ENCODE measurements at regions not wholly inside any gene's neighbourhood (a gene's known extent, or its start where the extent isn't known, plus 50 kb on each side); places are given as distances from the start of the nearest gene placed in this dataset.

GRCh38 chr2:177335917-177336450, 56.6 kb upstream of the AGPS start:
- H3K9me3 ChIP-seq (ENCODE audit: low read length): no peaks in the 10 kb centered on the region
- no peaks in the 10 kb centered on the region for H4K20me1 ChIP-seq (ENCODE audit: insufficient read depth, low read length)
- no peaks in the 10 kb centered on the region for H3F3A ChIP-seq (ENCODE audit: insufficient read depth, low read length)
- H3K9ac ChIP-seq (ENCODE audit: low read length): no peak overlapping the region
- H3K27me3 ChIP-seq (ENCODE audit: insufficient read depth, low read length): no peaks in the 10 kb centered on the region
- no peaks in the 10 kb centered on the region for H3K9me2 ChIP-seq (ENCODE audit: low read depth, low read length)
- no peak overlapping the region for H2AFZ ChIP-seq (ENCODE audit: low read length)
- TF ChIP-seq CTCF (IDR thresholded peaks at IDR 0.05; ENCODE audit: low read length): no peak
- no peak for TF ChIP-seq EZH2 (IDR thresholded peaks at IDR 0.05; ENCODE audit: borderline replicate concordance, low read length)
- no peak overlapping the region for H3K4me2 ChIP-seq (ENCODE audit: low read length)
- H3K79me2 ChIP-seq (ENCODE audit: insufficient read depth, low read length): no peaks in the 10 kb centered on the region
- H3K4me1 ChIP-seq (ENCODE audit: insufficient read depth, low read length, severe bottlenecking): peaks cover 9% of the 10 kb centered on the region
- no peak overlapping the region for H3K4me3 ChIP-seq (ENCODE audit: low read depth, low read length, poor library complexity, severe bottlenecking)
- H3K36me3 ChIP-seq (ENCODE audit: insufficient read depth, low read length): no peaks in the 10 kb centered on the region
- H3K27ac ChIP-seq (ENCODE audit: low read depth, low read length, poor library complexity, severe bottlenecking): no peak overlapping the region

GRCh38 chr2:177338177-177338721, 54.3 kb upstream of the AGPS start:
- no peak overlapping the region for H2AFZ ChIP-seq (ENCODE audit: low read length)
- no peaks in the 10 kb centered on the region for H3F3A ChIP-seq (ENCODE audit: insufficient read depth, low read length)
- no peaks in the 10 kb centered on the region for H3K9me3 ChIP-seq (ENCODE audit: low read length)
- no peaks in the 10 kb centered on the region for H3K4me1 ChIP-seq (ENCODE audit: insufficient read depth, low read length, severe bottlenecking)
- no peaks in the 10 kb centered on the region for H3K27me3 ChIP-seq (ENCODE audit: insufficient read depth, low read length)
- no peaks in the 10 kb centered on the region; the same call in 1 of the 2 replicates for H3K79me2 ChIP-seq (ENCODE audit: insufficient read depth, low read length)
- H3K36me3 ChIP-seq (ENCODE audit: insufficient read depth, low read length): no peaks in the 10 kb centered on the region
- H3K27ac ChIP-seq (ENCODE audit: low read depth, low read length, poor library complexity, severe bottlenecking): no peak overlapping the region
- H3K9me2 ChIP-seq (ENCODE audit: low read depth, low read length): no peaks in the 10 kb centered on the region
- H3K9ac ChIP-seq (ENCODE audit: low read length): no peak overlapping the region
- no peak overlapping the region for H3K4me2 ChIP-seq (ENCODE audit: low read length)
- H3K4me3 ChIP-seq (ENCODE audit: low read depth, low read length, poor library complexity, severe bottlenecking): no peak overlapping the region
- H4K20me1 ChIP-seq (ENCODE audit: insufficient read depth, low read length): no peaks in the 10 kb centered on the region
- TF ChIP-seq CTCF (IDR thresholded peaks at IDR 0.05; ENCODE audit: low read length): no peak

- Histone ChIP-seq H3K9me3 (ENCODE audit: low read length) (no peaks in the 10 kb centered on the region), H3K27ac (ENCODE audit: low read depth, low read length, poor library complexity, severe bottlenecking) (no peak overlapping the region), H3K9me2 (ENCODE audit: low read depth, low read length) (no peaks in the 10 kb centered on the region), H3F3A (ENCODE audit: insufficient read depth, low read length) (no peaks in the 10 kb centered on the region), H3K4me3 (ENCODE audit: low read depth, low read length, poor library complexity, severe bottlenecking) (no peak overlapping the region), H3K9ac (ENCODE audit: low read length) (no peak overlapping the region), H3K4me1 (ENCODE audit: insufficient read depth, low read length, severe bottlenecking) (no peaks in the 10 kb centered on the region), H3K36me3 (ENCODE audit: insufficient read depth, low read length) (no peaks in the 10 kb centered on the region), H3K27me3 (ENCODE audit: insufficient read depth, low read length) (no peaks in the 10 kb centered on the region), H4K20me1 (ENCODE audit: insufficient read depth, low read length) (no peaks in the 10 kb centered on the region), H2AFZ (ENCODE audit: low read length) (no peak overlapping the region), H3K4me2 (ENCODE audit: low read length) (no peak overlapping the region), H3K79me2 (ENCODE audit: insufficient read depth, low read length) (no peaks in the 10 kb centered on the region; the same call in 1 of the 2 replicates)
- TF ChIP-seq CTCF (IDR thresholded peaks at IDR 0.05; ENCODE audit: low read length) (no peak), EZH2 (IDR thresholded peaks at IDR 0.05; ENCODE audit: borderline replicate concordance, low read length) (no peak)
Observed at GRCh38 chr2:177340158-177340557, 52.4 kb upstream of the AGPS start.
